ENCODE measurements at regions not wholly inside any gene's neighbourhood (a gene's known extent, or its start where the extent isn't known, plus 50 kb on each side); places are given as distances from the start of the nearest gene placed in this dataset.

DNA sequence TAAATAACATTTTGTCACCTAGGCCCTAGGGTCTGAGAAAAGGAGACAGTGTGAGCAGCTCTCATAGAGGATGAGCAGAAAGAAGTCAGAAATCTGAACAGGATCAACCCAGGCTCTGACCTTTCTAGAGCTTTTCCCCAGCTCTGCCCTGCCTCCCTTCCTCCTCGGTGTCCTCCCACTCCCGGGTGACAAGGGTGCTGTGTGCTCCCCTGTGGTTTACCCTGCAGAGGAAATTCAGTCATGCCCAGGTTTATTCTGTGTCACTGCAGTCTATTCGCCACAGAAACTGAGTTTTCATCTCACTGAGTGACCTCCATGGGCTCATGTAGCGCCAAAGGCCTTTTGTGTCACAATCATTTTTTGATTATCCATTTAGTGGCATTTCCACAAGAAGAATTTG is 76.6 kb downstream of the IL12A start:
- no peak for DNase-seq
- no peaks in the 10 kb centered on the region for H3K9me3 ChIP-seq
- no peaks in the 10 kb centered on the region for H3K27me3 ChIP-seq
- H3K27ac ChIP-seq: no peak overlapping the region
- no peak for TF ChIP-seq CTCF (IDR thresholded peaks at IDR 0.05)
- no peak overlapping the region for H3K4me3 ChIP-seq
- H3K36me3 ChIP-seq: no peaks in the 10 kb centered on the region
- ATAC-seq: peak; percentile 33
- H3K4me1 ChIP-seq: no peaks in the 10 kb centered on the region
- intact Hi-C loops (cut with DNase I): no loop called here

DNA sequence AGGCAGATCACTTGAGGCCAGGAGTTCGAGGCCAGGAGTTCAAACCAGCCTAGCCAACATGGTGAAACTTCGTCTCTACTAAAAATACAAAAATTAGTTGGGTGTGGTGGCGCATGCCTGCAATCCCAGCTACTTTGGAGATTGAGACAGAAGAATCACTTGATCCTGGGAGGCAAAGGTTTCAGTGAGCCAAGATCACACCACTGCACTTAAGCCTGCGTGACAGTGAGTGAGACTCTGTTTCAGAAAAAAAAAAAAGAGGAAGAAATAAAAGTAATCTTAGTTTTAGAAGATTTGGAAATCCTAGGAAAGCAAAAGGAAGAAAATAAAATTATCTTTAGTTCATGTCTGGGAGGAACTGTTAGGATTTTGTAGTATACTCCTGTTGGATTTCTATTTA is 77.2 kb downstream of the IL12A start:
- intact Hi-C loops (cut with DNase I): no loop called here
- Histone ChIP-seq H3K27me3 (no peaks in the 10 kb centered on the region), H3K9me3 (no peaks in the 10 kb centered on the region), H3K4me1 (no peaks in the 10 kb centered on the region), H3K36me3 (no peaks in the 10 kb centered on the region), H3K4me3 (no peak overlapping the region), H3K27ac (no peak overlapping the region)
- DNase-seq (no peak), ATAC-seq (no peak)
- no peak for TF ChIP-seq CTCF (IDR thresholded peaks at IDR 0.05)

- Histone ChIP-seq H3K9me3 (no peaks in the 10 kb centered on the region), H3K27me3 (no peaks in the 10 kb centered on the region), H3K27ac (no peak overlapping the region), H3K4me3 (no peak overlapping the region), H3K36me3 (no peaks in the 10 kb centered on the region), H3K4me1 (no peaks in the 10 kb centered on the region)
- ATAC-seq: no peak
- no peak for TF ChIP-seq CTCF (IDR thresholded peaks at IDR 0.05)
- DNase-seq: no peak
- intact Hi-C loops (cut with DNase I): no loop called here
Observed at GRCh38 chr3:160069986-160070385, 81.4 kb downstream of the IL12A start.

DNA sequence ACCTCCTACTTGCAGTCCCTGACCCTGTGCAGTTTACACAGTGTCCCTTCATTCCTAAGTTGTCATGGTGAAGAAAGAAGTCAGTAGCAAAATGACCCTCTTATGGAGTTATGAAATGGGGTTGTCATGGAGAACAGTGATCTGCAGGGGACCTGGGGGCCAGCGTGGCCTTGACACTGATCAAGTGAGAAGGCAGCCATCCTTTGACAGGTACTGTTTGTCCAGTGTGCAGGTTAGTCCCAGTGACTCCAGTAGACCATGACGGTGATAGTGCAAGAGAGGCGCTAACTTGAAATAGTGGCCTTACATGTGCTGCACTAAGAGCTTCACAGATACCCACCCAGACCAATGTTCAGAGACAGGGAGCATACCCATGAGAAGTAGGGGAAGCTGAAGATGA is 87.9 kb downstream of the IL12A start:
- intact Hi-C loops (cut with DNase I): no loop called here
- Histone ChIP-seq H3K4me1 (no peaks in the 10 kb centered on the region), H3K36me3 (no peaks in the 10 kb centered on the region), H3K27ac (no peak overlapping the region), H3K4me3 (no peak overlapping the region), H3K27me3 (no peaks in the 10 kb centered on the region), H3K9me3 (no peaks in the 10 kb centered on the region)
- ATAC-seq (no peak), DNase-seq (no peak)
- no peak for TF ChIP-seq CTCF (IDR thresholded peaks at IDR 0.05)

DNA sequence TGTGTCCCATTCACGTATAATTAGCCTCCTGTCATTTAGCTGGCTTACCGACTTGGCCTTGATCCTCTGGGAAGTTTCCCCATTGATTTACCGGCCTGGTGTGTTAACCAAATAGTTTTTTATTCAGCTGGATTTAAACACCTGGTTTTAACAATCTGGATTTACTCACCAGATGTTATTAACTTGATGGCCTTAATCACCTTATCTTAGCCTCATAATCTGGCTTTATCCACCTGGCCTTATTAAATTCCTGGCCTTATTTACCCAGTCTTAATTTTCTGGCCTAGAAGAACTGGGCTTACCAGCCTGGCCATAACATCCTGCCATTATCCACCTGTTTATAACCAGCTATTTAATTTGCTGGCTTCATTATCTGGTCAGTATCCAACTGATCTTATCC is 89.9 kb downstream of the IL12A start:
- H3K9me3 ChIP-seq: no peaks in the 10 kb centered on the region
- H3K27ac ChIP-seq: no peak overlapping the region
- intact Hi-C loops (cut with DNase I): no loop called here
- DNase-seq (no peak), ATAC-seq (no peak)
- no peaks in the 10 kb centered on the region for H3K36me3 ChIP-seq
- no peaks in the 10 kb centered on the region for H3K27me3 ChIP-seq
- TF ChIP-seq CTCF (IDR thresholded peaks at IDR 0.05): no peak
- H3K4me3 ChIP-seq: no peak overlapping the region
- no peaks in the 10 kb centered on the region for H3K4me1 ChIP-seq
